Stomach (tissue), 4 donors: ENCODE measurements at regions not wholly inside any gene's neighbourhood (a gene's known extent, or its start where the extent isn't known, plus 50 kb on each side); places are given as distances from the start of the nearest gene placed in this dataset.

Source experiments
- POLR2A ChIP-seq, 4 donors: fragments of 450-650 bp; IDR thresholded peaks; one replicate each; pipeline ENCODE4 v1.6.1; 2016; ENCODE audit warnings: antibody characterized with exemption in 4 of 4, control low read depth in 2 of 4, mild to moderate bottlenecking in 1 of 4, moderate library complexity in 1 of 4
- POLR2AphosphoS5 ChIP-seq, 3 donors: sonication (generic); formaldehyde crosslinking; IDR thresholded peaks; one replicate each; pipeline ENCODE4 v1.6.1; 2016; ENCODE audit warnings: antibody characterized with exemption in 3 of 3
- TF ChIP-seq, protein P1 (sequence below), 7 experiments: fragments of 450-650 bp in 4 of 7; fragments of 200-600 bp in 3 of 7; sonication (generic) in 3 of 7; IDR thresholded peaks; one replicate each; pipeline ENCODE4 v1.5.1; 2016 to 2019; ENCODE audit warnings: antibody characterized with exemption in 7 of 7, control low read depth in 2 of 7, mild to moderate bottlenecking in 1 of 7

GRCh38 chr4:187070740-187071139 is 347.1 kb upstream of the FAT1 start:
- no peak for TF ChIP-seq POLR2AphosphoS5 (IDR thresholded peaks at IDR 0.05)
- TF ChIP-seq, protein P1, sequence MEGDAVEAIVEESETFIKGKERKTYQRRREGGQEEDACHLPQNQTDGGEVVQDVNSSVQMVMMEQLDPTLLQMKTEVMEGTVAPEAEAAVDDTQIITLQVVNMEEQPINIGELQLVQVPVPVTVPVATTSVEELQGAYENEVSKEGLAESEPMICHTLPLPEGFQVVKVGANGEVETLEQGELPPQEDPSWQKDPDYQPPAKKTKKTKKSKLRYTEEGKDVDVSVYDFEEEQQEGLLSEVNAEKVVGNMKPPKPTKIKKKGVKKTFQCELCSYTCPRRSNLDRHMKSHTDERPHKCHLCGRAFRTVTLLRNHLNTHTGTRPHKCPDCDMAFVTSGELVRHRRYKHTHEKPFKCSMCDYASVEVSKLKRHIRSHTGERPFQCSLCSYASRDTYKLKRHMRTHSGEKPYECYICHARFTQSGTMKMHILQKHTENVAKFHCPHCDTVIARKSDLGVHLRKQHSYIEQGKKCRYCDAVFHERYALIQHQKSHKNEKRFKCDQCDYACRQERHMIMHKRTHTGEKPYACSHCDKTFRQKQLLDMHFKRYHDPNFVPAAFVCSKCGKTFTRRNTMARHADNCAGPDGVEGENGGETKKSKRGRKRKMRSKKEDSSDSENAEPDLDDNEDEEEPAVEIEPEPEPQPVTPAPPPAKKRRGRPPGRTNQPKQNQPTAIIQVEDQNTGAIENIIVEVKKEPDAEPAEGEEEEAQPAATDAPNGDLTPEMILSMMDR (IDR thresholded peaks at IDR 0.05), result no peak
- no peak for TF ChIP-seq POLR2A (IDR thresholded peaks at IDR 0.05)
